DMS153 treated with DMSO at 0.1 percent for 48 hours (cell line): ENCODE measurements at regions not wholly inside any gene's neighbourhood (a gene's known extent, or its start where the extent isn't known, plus 50 kb on each side); places are given as distances from the start of the nearest gene placed in this dataset.

Experiments used
- DNase-seq: peaks from one replicate; lab custom pipeline; 2025; ENCODE audit not compliant: unreplicated experiment; lab: John Stamatoyannopoulos, UW

- DNase-seq, result no peak
These were observed 796.2 kb downstream of the PLA2G4A start for GRCh38 chr1:187624812-187625545.

DNA sequence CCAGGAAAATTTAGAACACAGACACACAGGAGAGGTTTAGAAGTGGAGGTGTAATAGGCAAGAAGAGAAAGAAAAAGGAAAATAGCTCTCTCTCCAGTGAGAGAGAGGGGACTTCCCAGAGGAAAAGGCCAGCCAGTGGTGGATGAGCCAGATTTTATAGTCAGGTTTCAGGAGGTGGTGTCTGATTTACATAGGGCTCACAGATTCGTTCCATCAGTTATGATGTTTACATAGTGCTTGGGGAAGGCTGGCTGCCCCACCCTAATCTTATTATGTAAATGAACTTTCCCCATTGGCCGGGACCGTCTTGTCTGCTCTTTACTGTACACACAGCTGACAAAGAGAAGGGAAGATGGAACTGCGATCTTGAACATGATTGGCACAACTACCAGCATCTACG is 797.3 kb downstream of the PLA2G4A start:
- DNase-seq, result no peak

GRCh38 chr1:187627516-187627915 is 798.8 kb downstream of the PLA2G4A start:
- DNase-seq, result no peak

DNA sequence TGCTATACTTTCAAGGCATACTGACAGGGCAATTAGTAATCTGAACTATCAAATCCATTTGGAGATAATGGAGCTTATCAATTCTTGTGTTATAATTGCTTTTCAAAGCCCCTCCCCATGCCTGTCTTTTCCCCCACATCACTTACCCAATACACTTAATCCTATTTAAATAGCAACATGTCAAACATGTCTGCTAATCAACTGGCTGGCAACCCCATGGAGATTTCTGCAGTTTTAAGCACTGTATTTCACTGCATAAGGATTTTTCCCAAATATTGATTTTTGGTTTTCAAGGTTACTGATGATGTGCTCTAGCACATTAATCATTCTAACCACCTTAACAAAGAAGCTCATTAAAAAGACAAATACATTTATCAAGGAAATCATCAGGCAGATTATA is 800.3 kb downstream of the PLA2G4A start:
- no peak for DNase-seq

DNA sequence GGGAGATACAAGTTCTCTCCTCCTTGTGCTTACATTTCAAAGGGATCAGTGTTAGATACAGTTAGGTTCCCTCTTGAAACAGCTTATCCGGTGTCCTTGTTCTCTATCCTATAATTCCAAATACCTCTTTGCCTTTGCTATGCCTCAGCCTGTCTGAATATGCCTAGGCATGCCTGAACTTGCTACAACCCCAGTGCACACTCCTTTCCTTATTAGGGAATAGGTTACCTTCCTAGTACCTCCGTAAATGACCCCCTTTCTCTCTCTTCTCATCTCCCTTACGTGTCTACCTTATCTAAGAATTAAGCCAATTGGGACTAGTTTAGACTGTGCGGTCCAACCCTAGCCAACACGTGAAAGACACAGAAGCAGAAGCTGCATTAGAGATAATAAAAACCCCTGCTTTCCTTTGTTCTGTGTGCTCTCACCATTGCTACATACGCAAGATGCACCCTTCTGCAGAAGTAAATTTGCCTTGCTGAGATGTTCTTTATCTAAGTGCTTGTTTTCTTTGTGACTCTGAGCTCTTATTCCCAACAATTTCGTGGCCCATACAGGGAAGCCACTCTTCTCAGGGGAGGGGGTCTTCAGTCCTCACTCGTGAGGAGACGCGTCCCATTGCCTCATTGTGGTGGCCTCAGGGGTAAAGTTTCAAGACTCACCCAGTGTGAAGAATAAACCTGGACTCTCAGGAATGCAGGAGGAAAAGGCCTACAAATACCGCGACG is 802.1 kb downstream of the PLA2G4A start:
- no peak for DNase-seq

- no peak for DNase-seq
These were observed 802.6 kb downstream of the PLA2G4A start for GRCh38 chr1:187631381-187631675.

DNA sequence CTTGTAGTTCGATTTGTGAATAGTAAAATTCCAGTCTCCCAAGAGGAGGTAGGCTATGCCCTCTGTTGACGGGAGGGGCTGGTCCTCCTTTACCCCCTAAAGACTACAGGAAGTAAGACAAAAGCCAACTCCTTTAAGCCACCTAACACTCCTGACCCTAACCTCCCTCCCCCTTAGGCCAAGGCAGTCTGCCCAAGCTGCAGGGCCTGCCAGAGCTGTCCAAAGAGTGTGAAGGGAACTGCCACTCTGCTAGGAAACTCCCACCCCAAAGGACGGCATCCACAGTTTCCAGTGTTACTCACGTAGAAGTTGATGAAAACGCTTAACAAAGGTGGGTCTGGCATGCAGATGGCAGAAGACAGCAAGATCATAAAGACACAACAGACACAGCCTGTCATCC is 803.2 kb downstream of the PLA2G4A start:
- no peak for DNase-seq

DNA sequence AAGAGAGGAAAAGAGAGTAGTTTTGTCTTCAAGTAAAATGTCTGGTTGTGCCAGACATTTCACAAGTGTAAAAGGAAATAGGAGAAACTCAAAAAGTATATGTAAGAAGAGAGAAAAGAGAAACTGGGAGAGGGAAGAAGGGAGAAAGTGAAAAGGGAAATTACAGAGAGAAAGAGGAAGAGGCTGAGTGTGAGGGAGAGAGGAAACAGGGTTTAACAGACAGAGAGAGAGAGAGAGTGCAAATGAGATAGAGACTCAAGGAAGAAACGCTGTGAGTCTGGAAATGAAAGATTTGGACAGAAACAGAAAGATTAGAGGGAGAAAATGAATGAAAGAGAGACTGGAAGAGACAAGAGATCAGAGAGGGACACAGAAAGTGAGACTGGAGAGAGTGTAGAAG is 806.2 kb downstream of the PLA2G4A start:
- no peak for DNase-seq

DNA sequence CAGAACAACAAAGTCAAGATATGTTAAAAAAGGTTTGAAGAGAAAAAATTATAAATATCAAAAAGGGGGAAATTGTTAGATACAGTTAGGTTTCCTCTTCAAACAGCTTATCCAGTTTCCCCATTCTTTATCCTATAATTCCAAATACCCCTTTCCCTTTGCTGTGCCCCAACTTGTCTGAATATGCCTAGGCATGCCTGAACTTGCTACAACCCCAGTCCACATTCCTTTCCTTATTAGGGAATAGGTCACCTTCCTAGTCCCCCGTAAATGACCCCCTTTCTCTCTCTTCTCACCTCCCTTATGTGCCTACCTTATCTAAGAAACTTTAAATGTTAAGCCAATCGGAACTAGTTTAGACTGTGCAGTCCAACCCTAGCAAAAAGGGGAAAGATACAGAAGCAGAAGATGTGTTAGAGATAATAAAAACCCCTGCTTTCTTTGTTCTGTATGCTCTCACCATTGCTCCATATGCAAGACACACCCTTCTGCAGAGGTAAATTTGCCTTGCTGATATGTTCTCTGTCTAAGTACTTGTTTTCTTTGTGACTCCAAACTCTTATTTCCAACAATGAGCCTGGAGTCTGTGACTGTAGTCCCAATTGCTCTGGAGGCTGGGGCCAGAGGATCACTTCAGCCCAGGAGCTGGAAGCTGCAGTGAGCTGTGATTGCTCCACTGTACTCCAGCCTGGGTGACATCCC is 810.1 kb downstream of the PLA2G4A start:
- DNase-seq, result no peak

GRCh38 chr1:187641015-187641414 is 812.3 kb downstream of the PLA2G4A start:
- DNase-seq, result no peak

DNA sequence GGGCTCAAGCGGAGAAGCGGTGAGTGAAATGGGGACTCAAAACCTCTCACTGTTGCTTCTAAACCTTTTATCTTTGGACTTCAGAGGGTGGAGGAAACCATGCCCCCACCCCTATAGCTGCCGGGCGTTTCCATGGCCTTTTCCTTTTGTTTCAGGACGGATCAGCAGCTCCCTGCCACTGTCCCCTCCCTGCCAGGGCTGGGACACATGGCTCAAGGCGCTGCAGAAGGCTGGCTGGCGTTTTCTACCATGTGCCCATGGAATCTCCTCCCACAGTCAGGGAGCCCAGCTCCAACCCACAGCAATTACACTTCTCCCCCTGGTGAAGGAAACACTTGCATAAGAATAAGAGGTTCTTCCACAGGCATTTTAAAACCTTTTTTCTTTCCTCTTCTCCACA is 812.7 kb downstream of the PLA2G4A start:
- no peak for DNase-seq

GRCh38 chr1:187641907-187642306 is 813.2 kb downstream of the PLA2G4A start:
- DNase-seq, result no peak

GRCh38 chr1:187645651-187646050 is 816.9 kb downstream of the PLA2G4A start:
- DNase-seq, result no peak

DNA sequence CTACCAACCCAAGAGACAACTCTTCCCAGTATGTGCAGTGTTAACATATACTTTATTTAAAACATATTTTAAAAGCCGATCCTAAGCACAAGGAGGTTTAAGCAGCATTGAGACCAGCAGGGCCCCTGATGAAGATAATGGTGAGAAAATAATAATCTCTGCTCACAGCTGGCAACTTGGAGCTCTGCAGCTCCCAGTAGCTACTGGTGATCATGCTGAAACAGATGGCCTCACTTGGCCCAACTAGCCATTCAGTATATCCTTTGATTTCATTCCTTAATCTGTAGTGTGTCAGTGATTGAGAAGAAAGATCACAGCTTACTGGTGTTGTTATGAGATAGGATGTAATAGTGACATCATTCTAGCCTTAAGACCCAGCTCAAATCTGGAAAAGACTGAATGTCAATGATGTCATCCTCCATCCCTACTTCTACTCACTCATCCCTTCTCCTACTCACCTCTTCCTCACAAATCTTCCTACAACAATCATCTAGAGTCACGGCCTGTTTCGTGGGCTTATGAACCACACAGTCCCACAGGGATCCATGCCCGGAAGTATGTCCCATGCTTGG is 817.9 kb downstream of the PLA2G4A start:
- DNase-seq, result no peak

DNA sequence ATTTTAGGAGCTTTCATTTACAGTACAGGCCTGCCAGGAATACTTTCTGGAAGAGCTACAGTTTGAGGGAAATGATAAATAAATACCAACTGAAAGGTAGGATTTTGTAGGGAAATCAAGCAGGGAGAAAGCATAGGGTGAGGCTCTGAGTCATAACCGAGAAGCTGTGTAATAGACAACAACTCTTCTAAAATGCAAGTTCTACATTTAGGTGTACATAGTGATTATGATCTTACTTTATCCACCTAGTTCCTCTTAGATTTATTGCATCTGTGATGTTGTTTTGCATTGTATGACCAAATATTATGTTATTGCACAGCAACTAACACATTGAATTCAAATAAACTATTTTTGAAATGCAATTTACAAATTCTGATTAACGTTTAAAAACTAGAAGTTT is 819.3 kb downstream of the PLA2G4A start:
- no peak for DNase-seq

DNA sequence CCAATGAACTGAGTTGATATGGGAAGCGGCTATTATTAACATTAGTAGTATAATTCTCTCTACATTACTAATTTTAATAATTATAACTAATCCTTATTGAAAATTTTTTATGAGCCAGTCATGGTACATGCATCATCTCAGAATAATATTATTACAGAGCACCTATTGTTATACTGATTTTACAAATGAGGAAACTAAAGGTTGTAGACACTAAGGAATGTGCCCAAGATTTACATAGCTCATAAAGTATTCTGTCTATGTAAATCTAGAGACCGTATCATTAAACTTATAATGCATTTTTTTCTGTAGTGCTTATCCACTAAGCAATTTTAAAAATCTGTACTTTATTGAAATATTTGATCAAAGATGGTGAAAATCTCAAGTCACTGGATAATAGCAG is 825.9 kb downstream of the PLA2G4A start:
- DNase-seq, result no peak

- DNase-seq, result no peak
These were observed 826.4 kb downstream of the PLA2G4A start for GRCh38 chr1:187655104-187655503.

DNA sequence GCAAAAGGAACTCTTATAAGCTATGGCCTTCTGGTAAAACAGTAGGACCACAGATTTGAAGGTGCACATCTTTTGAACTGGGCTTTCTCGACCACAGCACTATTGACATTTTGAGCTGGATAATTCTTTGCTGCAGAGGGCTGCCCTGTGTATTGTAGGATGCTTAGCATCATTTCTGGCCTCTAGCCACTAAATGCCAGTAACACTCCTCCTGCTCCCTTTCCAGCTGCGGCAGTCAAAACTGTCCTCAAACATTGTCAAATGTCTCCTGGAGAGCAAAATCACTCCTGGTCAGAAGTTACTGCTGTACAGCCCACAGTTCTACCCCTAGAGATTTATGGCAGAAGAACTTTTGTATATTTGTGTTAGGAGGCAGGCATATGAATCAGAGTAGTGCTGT is 836.7 kb downstream of the PLA2G4A start:
- DNase-seq, result no peak

DNA sequence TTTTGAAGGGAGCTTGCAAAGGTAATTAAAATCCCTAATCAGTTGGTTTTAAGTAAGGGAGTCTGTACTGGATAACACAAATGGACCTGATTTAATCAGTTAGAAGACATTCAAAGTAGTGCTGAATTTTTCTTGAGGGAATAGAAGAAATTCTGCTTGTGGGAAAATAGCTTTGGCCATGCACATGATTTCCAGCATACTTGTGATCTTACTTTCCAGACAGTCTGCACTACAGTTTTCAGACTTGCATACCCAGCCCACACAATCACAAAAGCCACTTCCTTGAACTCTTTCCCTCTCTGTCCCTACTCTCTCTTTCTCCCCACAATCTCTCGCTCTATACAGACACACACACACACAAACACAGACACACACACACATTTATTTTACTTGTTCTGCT is 852.1 kb downstream of the PLA2G4A start:
- DNase-seq, result no peak

GRCh38 chr1:187682112-187682511 is 853.4 kb downstream of the PLA2G4A start:
- DNase-seq, result no peak

GRCh38 chr1:187685333-187685732 is 856.6 kb downstream of the PLA2G4A start:
- no peak for DNase-seq

- no peak for DNase-seq
These were observed 860.4 kb downstream of the PLA2G4A start for GRCh38 chr1:187689129-187689528.
